H1 (cell line): ENCODE measurements at regions not wholly inside any gene's neighbourhood (a gene's known extent, or its start where the extent isn't known, plus 50 kb on each side); places are given as distances from the start of the nearest gene placed in this dataset.

Experiments used
- CTCF ChIP-seq, 3 experiments: IDR thresholded peaks; 1 replicate in 2 of 3; 2 replicates in 1 of 3; pipeline versions ENCODE4 v1.5.1 to v1.6.1; 2011; ENCODE audit warnings: low read length in 3 of 3, mild to moderate bottlenecking in 3 of 3, inconsistent platforms in 2 of 3, low read depth in 1 of 3, moderate library complexity in 1 of 3; ENCODE audit not compliant: insufficient read depth in 1 of 3; ENCODE audit errors: control extremely low read depth in 1 of 3
- SIRT6 ChIP-seq: IDR thresholded peaks from one replicate; pipeline ENCODE4 v1.7.1; 2012; ENCODE audit warnings: low read length, inconsistent platforms
- TF ChIP-seq, protein P1 (sequence below): IDR thresholded peaks from 2 replicates; pipeline ENCODE4 v1.6.1; 2012; ENCODE audit warnings: low read length, inconsistent platforms

- no peak for TF ChIP-seq CTCF (IDR thresholded peaks at IDR 0.05; ENCODE audit: control extremely low read depth in 1 of 3, insufficient read depth in 1 of 3, low read depth in 1 of 3, low read length in 3 of 3)
- TF ChIP-seq, protein P1, sequence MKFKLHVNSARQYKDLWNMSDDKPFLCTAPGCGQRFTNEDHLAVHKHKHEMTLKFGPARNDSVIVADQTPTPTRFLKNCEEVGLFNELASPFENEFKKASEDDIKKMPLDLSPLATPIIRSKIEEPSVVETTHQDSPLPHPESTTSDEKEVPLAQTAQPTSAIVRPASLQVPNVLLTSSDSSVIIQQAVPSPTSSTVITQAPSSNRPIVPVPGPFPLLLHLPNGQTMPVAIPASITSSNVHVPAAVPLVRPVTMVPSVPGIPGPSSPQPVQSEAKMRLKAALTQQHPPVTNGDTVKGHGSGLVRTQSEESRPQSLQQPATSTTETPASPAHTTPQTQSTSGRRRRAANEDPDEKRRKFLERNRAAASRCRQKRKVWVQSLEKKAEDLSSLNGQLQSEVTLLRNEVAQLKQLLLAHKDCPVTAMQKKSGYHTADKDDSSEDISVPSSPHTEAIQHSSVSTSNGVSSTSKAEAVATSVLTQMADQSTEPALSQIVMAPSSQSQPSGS: no peak
- TF ChIP-seq SIRT6: no peak
Measured at GRCh38 chr5:147051193-147051592, 172.6 kb upstream of the PPP2R2B start.
